HepG2 (cell line): ENCODE measurements at regions not wholly inside any gene's neighbourhood (a gene's known extent, or its start where the extent isn't known, plus 50 kb on each side); places are given as distances from the start of the nearest gene placed in this dataset.
"Not testable (repeated sequence)": the region's sequence is repeated elsewhere in the genome, so short reads cannot be mapped to it uniquely, and the experiment has no call there.

ENCODE experiments used
- ATAC-seq: fragments of 200-7000 bp; cut with Tn5 transposase; 3 replicates; pipeline ENCODE4 v1.9.1; 2020; ENCODE audit warnings: mild to moderate bottlenecking, moderate library complexity
- BruUV-seq: library from RNA; stranded (reverse); fragments of 400-500 nt; replicated peaks from 2 replicates; lab custom pipeline; 2021; lab: Mats Ljungman, UMichigan
- CTCF ChIA-PET: fragments of 300-600 bp; formaldehyde crosslinking; extraction: SDS; loops from one replicate; lab custom pipeline; 2021; ENCODE audit warnings: low total read pairs, inconsistent platforms, low intra/inter-chr PET ratio; lab: Yijun Ruan, JAX
- POLR2A ChIA-PET: fragments of 350-600 bp; sonication (Branson Sonifier 250); formaldehyde crosslinking; loops from one replicate; lab custom pipeline; 2020; ENCODE audit warnings: antibody characterized with exemption, inconsistent platforms; lab: Yijun Ruan, JAX
- DNase-seq: peaks from one replicate; pipeline ENCODE4 v3.0.0-alpha.2; 2015; ENCODE audit warnings: low spot score
- FAIRE-seq: peaks from 3 replicates; lab custom pipeline; 2011; peaks lifted over from hg19 to GRCh38; lab: Jason Lieb, UNC
- H2AFZ ChIP-seq: one replicate; pipeline ENCODE4 v1.6.1; 2011; ENCODE audit warnings: low read length, inconsistent platforms
- H3K27ac ChIP-seq: fragments of 300-600 bp; 3 replicates; pipeline ENCODE4 v1.8.0; 2011; ENCODE audit warnings: mixed run types, mild to moderate bottlenecking, mixed read lengths, low read length, inconsistent platforms; ENCODE audit not compliant: insufficient read depth; ENCODE audit errors: extremely low read length
- H3K27me3 ChIP-seq, 2 experiments: fragments of 200-600 bp in 1 of 2; 2 replicates in 1 of 2; 3 replicates in 1 of 2; pipeline versions ENCODE4 v1.6.0 to v1.8.0; 2011; ENCODE audit warnings: low read length in 2 of 2, mild to moderate bottlenecking in 2 of 2, moderate library complexity in 2 of 2, inconsistent platforms in 1 of 2; ENCODE audit not compliant: insufficient read depth in 2 of 2, control insufficient read depth in 1 of 2
- H3K36me3 ChIP-seq, 2 experiments: fragments of 200-600 bp in 1 of 2; replicated peaks in 1 of 2; 2 replicates in 1 of 2; 3 replicates in 1 of 2; pipeline versions ENCODE4 v1.5.1 to v1.8.0; 2011; ENCODE audit warnings: low read length in 2 of 2, inconsistent platforms in 1 of 2; ENCODE audit not compliant: insufficient read depth in 2 of 2, control insufficient read depth in 1 of 2
- H3K4me1 ChIP-seq: 2 replicates; pipeline ENCODE4 v1.5.1; 2012; ENCODE audit warnings: low read length, inconsistent platforms; ENCODE audit not compliant: insufficient read depth
- H3K4me2 ChIP-seq: 2 replicates; pipeline ENCODE4 v1.6.0; 2011; ENCODE audit warnings: low read depth, low read length, inconsistent platforms
- H3K4me3 ChIP-seq, 3 experiments: fragments of 200-600 bp in 1 of 3; sonication (generic), shearing (Covaris generic) in 1 of 3; replicated peaks in 1 of 3; 2 replicates each; pipeline ENCODE4 v1.5.1; 2011 to 2016; ENCODE audit warnings: low read length in 3 of 3, inconsistent platforms in 2 of 3, low read depth in 2 of 3, mild to moderate bottlenecking in 2 of 3, control low read depth in 1 of 3, mixed read lengths in 1 of 3; ENCODE audit not compliant: insufficient read depth in 1 of 3
- H3K79me2 ChIP-seq: one replicate; pipeline ENCODE4 v1.6.1; 2011; ENCODE audit warnings: low read length, inconsistent platforms; ENCODE audit not compliant: insufficient read depth
- H3K9ac ChIP-seq: 2 replicates; pipeline ENCODE4 v1.6.0; 2011; ENCODE audit warnings: mild to moderate bottlenecking, low read depth, low read length, inconsistent platforms; ENCODE audit not compliant: insufficient read depth
- H3K9me3 ChIP-seq: 2 replicates; pipeline ENCODE4 v1.5.1; 2012; ENCODE audit warnings: mild to moderate bottlenecking, low read length
- H4K20me1 ChIP-seq: 2 replicates; pipeline ENCODE4 v1.6.0; 2011; ENCODE audit warnings: inconsistent platforms, mild to moderate bottlenecking, low read length, moderate library complexity; ENCODE audit not compliant: insufficient read depth
- CEBPG ChIP-seq: IDR thresholded peaks from 2 replicates; pipeline ENCODE4 v1.6.1; 2016
- RXRB ChIP-seq: IDR thresholded peaks from 2 replicates; pipeline ENCODE4 v1.6.1; 2016; ENCODE audit warnings: borderline replicate concordance, missing genetic modification reagents, missing compliant biosample characterization
- ZNF614 ChIP-seq: IDR thresholded peaks from 2 replicates; pipeline ENCODE4 v1.6.1; 2018; ENCODE audit warnings: missing biosample characterization, missing genetic modification reagents, inconsistent platforms, borderline replicate concordance
- WGBS: methylation state at CpG from one replicate; pipeline ENCODE4 v1.1.6; 2017; ENCODE audit warnings: low lambda C conversion rate; 5-methylcytosine and 5-hydroxymethylcytosine counted together
- in situ Hi-C: cut with HindIII; loops from 2 replicates; pipeline ENCODE4 v1.10.0; 2017; ENCODE audit warnings: low pct_unique_long_range_greater_than_20kb; ENCODE audit not compliant: extremely low pct_ligation_motif_present
- intact Hi-C: fragments of 100-400 bp; cut with micrococcal nuclease; formaldehyde crosslinking; loops from one replicate; pipeline ENCODE4 v1.10.0; 2022; ENCODE audit not compliant: unreplicated experiment
- TF ChIP-seq, protein P1 (sequence below): sonication (generic); formaldehyde crosslinking; IDR thresholded peaks from 2 replicates; pipeline ENCODE4 v1.4.0; 2020; ENCODE audit warnings: mild to moderate bottlenecking, missing genetic modification reagents

DNA sequence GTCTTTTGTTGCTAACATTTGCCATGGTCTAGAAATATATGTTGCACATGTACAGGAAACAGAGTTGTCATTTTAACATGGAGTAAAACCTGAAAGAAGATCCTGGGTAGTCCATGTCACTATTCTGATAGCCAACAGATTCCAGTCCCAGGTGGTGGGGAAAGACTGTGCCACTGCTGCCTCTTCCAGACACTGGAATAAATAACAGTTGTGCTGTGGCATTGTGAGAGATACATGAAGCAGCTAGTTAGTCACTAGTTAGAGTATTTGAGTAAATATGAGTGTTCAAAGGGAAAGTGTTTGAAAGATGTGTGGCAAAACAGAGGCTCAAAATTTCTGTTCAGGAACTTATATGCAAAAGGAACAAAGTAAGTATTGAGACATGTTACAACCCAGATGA is 1408.3 kb downstream of the EFNA5 start:
- no peak for ATAC-seq
- in situ Hi-C loops (no loop called here), intact Hi-C loops (no loop called here)
- no peak for DNase-seq
- Histone ChIP-seq H3K27ac (no peak overlapping the region), H3K4me1 (no peaks in the 10 kb centered on the region), H2AFZ (no peak overlapping the region), H3K4me2 (no peak overlapping the region), H3K9ac (no peak overlapping the region), H3K36me3 (no peaks in the 10 kb centered on the region), H3K4me3 (no peak overlapping the region), H3K79me2 (no peaks in the 10 kb centered on the region), H3K27me3 (no peaks in the 10 kb centered on the region), H4K20me1 (no peaks in the 10 kb centered on the region), H3K9me3 (no peaks in the 10 kb centered on the region)
- TF ChIP-seq RXRB (CRISPR knock-in tag), result no peak
- TF ChIP-seq, protein P1, sequence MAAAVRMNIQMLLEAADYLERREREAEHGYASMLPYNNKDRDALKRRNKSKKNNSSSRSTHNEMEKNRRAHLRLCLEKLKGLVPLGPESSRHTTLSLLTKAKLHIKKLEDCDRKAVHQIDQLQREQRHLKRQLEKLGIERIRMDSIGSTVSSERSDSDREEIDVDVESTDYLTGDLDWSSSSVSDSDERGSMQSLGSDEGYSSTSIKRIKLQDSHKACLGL (CRISPR knock-in tag), result no peak
- TF ChIP-seq ZNF614 (CRISPR knock-in tag), result no peak
- TF ChIP-seq CEBPG, result no peak
- POLR2A ChIA-PET, result no interaction called here
- FAIRE-seq, result no peak
- BruUV-seq, result no TSS peak
- CTCF ChIA-PET, result no interaction called here

DNA sequence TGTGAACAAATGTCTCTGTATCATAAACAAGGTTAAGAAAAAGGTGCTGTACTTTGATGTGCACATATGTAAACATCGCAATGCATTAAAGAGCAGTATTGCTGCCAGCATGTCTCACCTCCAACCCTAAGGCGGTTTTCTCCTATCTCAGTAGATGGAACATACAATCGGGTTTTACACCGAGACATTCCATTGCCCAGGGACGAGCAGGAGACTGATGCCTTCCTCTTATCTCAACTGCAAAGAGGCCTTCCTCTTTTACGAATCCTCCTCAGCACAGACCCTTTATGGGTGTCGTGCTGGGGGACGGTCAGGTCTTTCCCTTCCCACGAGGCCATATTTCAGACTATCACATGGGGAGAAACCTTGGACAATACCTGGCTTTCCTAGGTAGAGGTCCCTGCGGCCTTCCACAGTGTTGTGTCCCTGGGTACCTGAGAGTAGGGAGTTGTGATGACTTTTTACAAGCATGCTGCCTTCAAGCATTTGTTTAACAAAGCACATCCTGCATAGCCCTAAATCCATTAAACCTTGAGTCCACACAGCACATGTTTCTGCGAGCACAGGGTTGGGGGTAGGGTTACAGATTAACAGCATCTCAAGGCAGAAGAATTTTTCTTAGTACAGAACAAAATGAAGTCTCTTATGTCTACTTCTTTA is 1411.2 kb downstream of the EFNA5 start:
- H3K27me3 ChIP-seq, H4K20me1 ChIP-seq, ATAC-seq, H3K9me3 ChIP-seq, intact Hi-C loops, H3K4me2 ChIP-seq, H3K4me3 ChIP-seq, H2AFZ ChIP-seq, H3K9ac ChIP-seq, BruUV-seq, in situ Hi-C loops, H3K36me3 ChIP-seq, H3K79me2 ChIP-seq, CTCF ChIA-PET, DNase-seq, FAIRE-seq, H3K4me1 ChIP-seq, POLR2A ChIA-PET, H3K27ac ChIP-seq: not testable (repeated sequence)
- WGBS, result 25% methylated on average over 7 of the region's 11 CpGs
